Body of pancreas (tissue), 4 donors: ENCODE measurements at regions not wholly inside any gene's neighbourhood (a gene's known extent, or its start where the extent isn't known, plus 50 kb on each side); places are given as distances from the start of the nearest gene placed in this dataset.

Experiments used
- ATAC-seq: fragments of 150-250 bp; one replicate; pipeline ENCODE4 v1.9.1; 2016
- DNase-seq, 4 donors: peaks; one replicate each; pipeline ENCODE4 v3.0.0-alpha.2; 2019
- H3K27ac ChIP-seq, 4 donors: fragments of 200-600 bp; sonication (generic); 1 replicate in 3 of 4; 2 replicates in 1 of 4; pipeline versions ENCODE4 v1.5.1 to v1.6.1; 2016 to 2019; ENCODE audit warnings: mild to moderate bottlenecking in 1 of 4, mixed read lengths in 1 of 4, moderate library complexity in 1 of 4
- H3K27me3 ChIP-seq, 2 donors: fragments of 200-600 bp; sonication (generic); one replicate each; pipeline ENCODE4 v1.6.0; 2016; ENCODE audit warnings: mild to moderate bottlenecking in 1 of 2
- H3K36me3 ChIP-seq, 2 donors: fragments of 200-600 bp; sonication (generic); replicated peaks in 1 of 2; 2 replicates each; pipeline ENCODE4 v1.5.1; 2016; ENCODE audit warnings: low read depth in 2 of 2; ENCODE audit not compliant: insufficient read depth in 1 of 2
- H3K4me1 ChIP-seq: fragments of 200-600 bp; sonication (generic); one replicate; pipeline ENCODE4 v1.6.0; 2016
- H3K4me3 ChIP-seq, 2 donors: fragments of 200-600 bp; sonication (generic); 1 replicate in 1 of 2; 2 replicates in 1 of 2; pipeline ENCODE4 v1.5.1; 2016 to 2019
- H3K9me3 ChIP-seq, 3 donors: fragments of 200-600 bp; sonication (generic); 1 replicate in 2 of 3; 2 replicates in 1 of 3; pipeline ENCODE4 v1.5.1; 2016
- CTCF ChIP-seq, 7 experiments: fragments of 450-650 bp in 4 of 7; fragments of 200-600 bp in 3 of 7; sonication (generic) in 3 of 7; IDR thresholded peaks; one replicate each; pipeline ENCODE4 v1.5.1; 2016 to 2019; ENCODE audit warnings: antibody characterized with exemption in 7 of 7
- POLR2A ChIP-seq, 3 donors: fragments of 450-650 bp; IDR thresholded peaks; one replicate each; pipeline ENCODE4 v1.6.1; 2016; ENCODE audit warnings: antibody characterized with exemption in 3 of 3, mild to moderate bottlenecking in 2 of 3
- WGBS, 2 donors: methylation state at CpG; one replicate each; pipeline ENCODE4 v1.1.5; 2017; 5-methylcytosine and 5-hydroxymethylcytosine counted together
- intact Hi-C: fragments of 100-400 bp; cut with DNase I; formaldehyde crosslinking; loops from one replicate; pipeline ENCODE4 v1.15.1; 2023

- intact Hi-C loops, result no loop called here
- ATAC-seq, result no peak
- TF ChIP-seq CTCF (IDR thresholded peaks at IDR 0.05), result no peak
- no peak for TF ChIP-seq POLR2A (IDR thresholded peaks at IDR 0.05)
- DNase-seq, result no peak
- Histone ChIP-seq H3K4me3 (no peak overlapping the region), H3K9me3 (no peaks in the 10 kb centered on the region), H3K36me3 (no peaks in the 10 kb centered on the region), H3K27me3 (no peaks in the 10 kb centered on the region), H3K27ac (peak overlapping the region in 2 of 4 donors; percentile 92 to 98), H3K4me1 (peaks cover 57% of the 10 kb centered on the region)
- 94% methylated on average over 12 to 16 of the region's 25 CpGs for WGBS, 2 donors
These were observed 54.1 kb downstream of the FOXL3 start for GRCh38 chr7:343864-344607.

- no peak overlapping the region for H3K4me3 ChIP-seq
- intact Hi-C loops, result no loop called here
- H3K4me1 ChIP-seq, result peaks cover 52% of the 10 kb centered on the region
- no peaks in the 10 kb centered on the region for H3K27me3 ChIP-seq
- H3K36me3 ChIP-seq, result no peaks in the 10 kb centered on the region
- no peaks in the 10 kb centered on the region for H3K9me3 ChIP-seq
- ATAC-seq (no peak), DNase-seq (no peak)
- H3K27ac ChIP-seq, result peak overlapping the region in 1 of 4 donors; percentile 98
- TF ChIP-seq POLR2A (IDR thresholded peaks at IDR 0.05), result no peak
- no peak for TF ChIP-seq CTCF (IDR thresholded peaks at IDR 0.05)
- 66 to 75% methylated on average over 7 to 15 of the region's 15 CpGs for WGBS, 2 donors
These were observed 54.6 kb downstream of the FOXL3 start for GRCh38 chr7:344608-344994.

- Histone ChIP-seq H3K4me3 (no peak overlapping the region), H3K4me1 (peaks cover 34% of the 10 kb centered on the region), H3K27me3 (no peaks in the 10 kb centered on the region), H3K36me3 (no peaks in the 10 kb centered on the region), H3K9me3 (no peaks in the 10 kb centered on the region), H3K27ac (no peak overlapping the region)
- DNase-seq, result no peak
- no peak for ATAC-seq
- intact Hi-C loops, result no loop called here
- no peak for TF ChIP-seq CTCF (IDR thresholded peaks at IDR 0.05)
- no peak for TF ChIP-seq POLR2A (IDR thresholded peaks at IDR 0.05)
- 91 to 92% methylated on average over 48 to 57 of the region's 60 CpGs for WGBS, 2 donors
These were observed 56.3 kb downstream of the FOXL3 start for GRCh38 chr7:346116-346898.

- 89 to 94% methylated on average over 10 to 20 of the region's 20 CpGs for WGBS, 2 donors
- Histone ChIP-seq H3K4me1 (peaks cover 27% of the 10 kb centered on the region), H3K27me3 (no peaks in the 10 kb centered on the region), H3K4me3 (no peak overlapping the region), H3K9me3 (no peaks in the 10 kb centered on the region), H3K36me3 (no peaks in the 10 kb centered on the region), H3K27ac (no peak overlapping the region)
- ATAC-seq (no peak), DNase-seq (no peak)
- intact Hi-C loops, result no loop called here
- TF ChIP-seq POLR2A (IDR thresholded peaks at IDR 0.05) (no peak), CTCF (IDR thresholded peaks at IDR 0.05) (no peak)
These were observed 57.1 kb downstream of the FOXL3 start for GRCh38 chr7:347001-347590.
